B cell (primary cell): ENCODE measurements at regions not wholly inside any gene's neighbourhood (a gene's known extent, or its start where the extent isn't known, plus 50 kb on each side); places are given as distances from the start of the nearest gene placed in this dataset.

Source experiments
- ATAC-seq: fragments of 200-7000 bp; cut with Tn5 transposase; one replicate; pipeline ENCODE4 v1.10.0; 2021; ENCODE audit warnings: low read depth, mild to moderate bottlenecking, moderate number of reproducible peaks, moderate library complexity
- CTCF ChIA-PET: fragments of 350-600 bp; sonication (Branson Sonifier 250); formaldehyde crosslinking; loops from one replicate; lab custom pipeline; 2021; ENCODE audit warnings: antibody characterized with exemption, inconsistent platforms; lab: Charles Lee
- POLR2A ChIA-PET: fragments of 350-600 bp; sonication (Branson Sonifier 250); formaldehyde crosslinking; loops from one replicate; lab custom pipeline; 2021; ENCODE audit warnings: antibody characterized with exemption; lab: Charles Lee
- DNase-seq: peaks from one replicate; pipeline ENCODE4 v3.0.0; 2013
- H2AFZ ChIP-seq: 2 replicates; pipeline ENCODE4 v1.6.1; 2012; ENCODE audit warnings: mild to moderate bottlenecking, low read depth, low read length; ENCODE audit not compliant: insufficient read depth, poor library complexity, severe bottlenecking
- H3K27ac ChIP-seq, 2 donors: 1 replicate in 1 of 2; 2 replicates in 1 of 2; pipeline ENCODE4 v1.5.1; 2012 to 2013; ENCODE audit warnings: low read length in 2 of 2, mild to moderate bottlenecking in 2 of 2, moderate library complexity in 1 of 2
- H3K27me3 ChIP-seq, 4 experiments: fragments of 200-600 bp in 1 of 4; sonication (generic) in 1 of 4; replicated peaks in 1 of 4; 1 replicate in 2 of 4; 2 replicates in 2 of 4; pipeline versions ENCODE4 v1.6.1 to v1.7.0; 2013 to 2016; ENCODE audit warnings: low read length in 3 of 4, mild to moderate bottlenecking in 2 of 4, mixed read lengths in 1 of 4, moderate library complexity in 1 of 4; ENCODE audit not compliant: insufficient read depth in 4 of 4, control insufficient read depth in 3 of 4; ENCODE audit errors: control extremely low read depth in 1 of 4
- H3K36me3 ChIP-seq, 2 experiments: replicated peaks in 1 of 2; 1 replicate in 1 of 2; 2 replicates in 1 of 2; pipeline versions ENCODE4 v1.6.1 to v1.7.1; 2013; ENCODE audit warnings: low read length in 1 of 2; ENCODE audit not compliant: insufficient read depth in 2 of 2, control insufficient read depth in 1 of 2; ENCODE audit errors: control extremely low read depth in 1 of 2, extremely low read depth in 1 of 2
- H3K4me1 ChIP-seq, 2 donors: fragments of 200-600 bp in 1 of 2; sonication (generic) in 1 of 2; 1 replicate in 1 of 2; 2 replicates in 1 of 2; pipeline versions ENCODE4 v1.5.1 to v1.6.1; 2013 to 2017; ENCODE audit warnings: low read length in 2 of 2; ENCODE audit not compliant: control insufficient read depth in 2 of 2, insufficient read depth in 2 of 2
- H3K4me2 ChIP-seq: replicated peaks from 2 replicates; pipeline ENCODE3; 2012; ENCODE audit warnings: mild to moderate bottlenecking, low read depth, low read length; ENCODE audit not compliant: poor library complexity, severe bottlenecking
- H3K4me3 ChIP-seq, 5 experiments: fragments of 200-600 bp in 1 of 5; sonication (generic) in 1 of 5; 1 replicate in 3 of 5; 2 replicates in 2 of 5; pipeline versions ENCODE4 v1.5.1 to v1.7.0; 2011 to 2016; ENCODE audit warnings: low read length in 4 of 5, mild to moderate bottlenecking in 4 of 5, low read depth in 2 of 5, control low read depth in 1 of 5, moderate library complexity in 1 of 5; ENCODE audit not compliant: insufficient read depth in 1 of 5; ENCODE audit errors: control extremely low read depth in 1 of 5, extremely low read depth in 1 of 5
- H3K79me2 ChIP-seq: fragments of 200-600 bp; sonication (generic); one replicate; pipeline ENCODE4 v1.6.0; 2016; ENCODE audit warnings: low read length; ENCODE audit not compliant: control insufficient read depth, insufficient read depth
- H3K9ac ChIP-seq: fragments of 200-600 bp; sonication (generic); 2 replicates; pipeline ENCODE4 v1.6.1; 2017; ENCODE audit warnings: mild to moderate bottlenecking, low read length, moderate library complexity
- H3K9me3 ChIP-seq, 3 donors: one replicate each; pipeline versions ENCODE4 v1.6.1 to v1.7.1; 2013; ENCODE audit warnings: low read length in 2 of 3; ENCODE audit not compliant: control insufficient read depth in 2 of 3, insufficient read depth in 1 of 3; ENCODE audit errors: control extremely low read depth in 1 of 3
- H4K20me1 ChIP-seq: 2 replicates; pipeline ENCODE4 v1.6.0; 2012; ENCODE audit warnings: mild to moderate bottlenecking, low read length; ENCODE audit not compliant: insufficient read depth, control insufficient read depth, poor library complexity, severe bottlenecking
- H3K27ac Mint-ChIP-seq: one replicate; pipeline ENCODE4 v1.8.0; 2021; ENCODE audit warnings: mixed read lengths
- H3K27me3 Mint-ChIP-seq: one replicate; pipeline ENCODE4 v1.8.0; 2021; ENCODE audit warnings: mixed read lengths
- H3K4me1 Mint-ChIP-seq: one replicate; pipeline ENCODE4 v1.8.0; 2021; ENCODE audit warnings: mixed read lengths
- H3K4me3 Mint-ChIP-seq: one replicate; pipeline ENCODE4 v1.8.0; 2021; ENCODE audit warnings: mixed read lengths
- H3K9me3 Mint-ChIP-seq: one replicate; pipeline ENCODE4 v1.8.0; 2022; ENCODE audit warnings: mixed read lengths; ENCODE audit not compliant: insufficient read depth
- CTCF ChIP-seq: fragments of 200-600 bp; IDR thresholded peaks from one replicate; pipeline ENCODE4 v1.8.0; 2022; ENCODE audit warnings: antibody characterized with exemption, mild to moderate bottlenecking
- EZH2 ChIP-seq: IDR thresholded peaks from 2 replicates; pipeline ENCODE4 v1.6.1; 2012; ENCODE audit warnings: borderline replicate concordance, low read depth, mild to moderate bottlenecking, moderate library complexity, low read length; ENCODE audit not compliant: insufficient read depth, poor library complexity, severe bottlenecking
- WGBS: methylation state at CpG from one replicate; pipeline ENCODE4 v1.1.5; 2013; ENCODE audit warnings: missing lambda C conversion rate; ENCODE audit not compliant: insufficient coverage; 5-methylcytosine and 5-hydroxymethylcytosine counted together
- intact Hi-C: fragments of 100-400 bp; cut with micrococcal nuclease; formaldehyde crosslinking; loops from one replicate; pipeline ENCODE4 v1.10.0; 2022

- H3K4me3 Mint-ChIP-seq = no peak overlapping the region
- peaks cover 3% of the 10 kb centered on the region for H3K9me3 Mint-ChIP-seq
- intact Hi-C loops = no loop called here
- H3K27me3 Mint-ChIP-seq = no peaks in the 10 kb centered on the region
- peaks cover 3 to 9% (median 3%) of the 10 kb centered on the region in 3 donors for H3K9me3 ChIP-seq
- H4K20me1 ChIP-seq = no peaks in the 10 kb centered on the region
- POLR2A ChIA-PET = no interaction called here
- no peak overlapping the region for H3K27ac Mint-ChIP-seq
- H3K27me3 ChIP-seq = no peaks in the 10 kb centered on the region
- H3K4me1 ChIP-seq = no peaks in the 10 kb centered on the region
- no peak overlapping the region for H3K27ac ChIP-seq
- no peak overlapping the region for H3K9ac ChIP-seq
- H3K4me2 ChIP-seq = no peak overlapping the region
- H2AFZ ChIP-seq = no peak overlapping the region
- CTCF ChIA-PET = no interaction called here
- no peak for ATAC-seq
- no peak for DNase-seq
- 100% methylated on average over 1 of the region's 2 CpGs for WGBS
- H3K4me3 ChIP-seq = no peak overlapping the region
- TF ChIP-seq CTCF (no peak), EZH2 (no peak)
- H3K79me2 ChIP-seq = no peaks in the 10 kb centered on the region
- no peaks in the 10 kb centered on the region for H3K36me3 ChIP-seq
- H3K4me1 Mint-ChIP-seq = no peaks in the 10 kb centered on the region
Observed at GRCh38 chr1:148292915-148293314, 140.8 kb upstream of the NBPF11 start.

DNA sequence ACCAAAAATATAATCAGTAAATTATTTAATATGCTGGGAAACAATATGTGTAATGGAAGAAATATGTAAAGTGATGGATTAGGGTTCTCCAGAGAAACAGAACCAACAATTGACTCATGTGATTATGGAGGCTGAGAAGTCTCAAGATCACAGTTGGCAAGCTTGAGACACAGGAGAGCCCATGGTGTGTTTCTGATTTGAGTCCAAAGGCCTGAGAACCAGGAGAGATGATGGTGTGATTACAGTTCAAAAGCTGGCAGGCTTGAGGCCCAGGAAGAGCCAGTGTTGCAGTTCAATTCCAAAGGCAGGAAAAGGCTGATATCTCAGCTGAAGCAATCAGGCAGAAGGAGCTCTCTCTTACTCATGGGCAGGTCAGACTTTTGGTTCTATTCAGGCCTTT lies 138.8 kb upstream of the NBPF11 start:
- Histone ChIP-seq H3K4me2 (no peak overlapping the region), H3K79me2 (no peaks in the 10 kb centered on the region), H3K4me3 (no peak overlapping the region), H3K27me3 (peaks cover 0 to 3% (median 0%) of the 10 kb centered on the region in 4 experiments), H3K4me1 (no peaks in the 10 kb centered on the region), H3K36me3 (no peaks in the 10 kb centered on the region), H2AFZ (no peak overlapping the region), H4K20me1 (no peaks in the 10 kb centered on the region), H3K27ac (no peak overlapping the region), H3K9ac (no peak overlapping the region), H3K9me3 (peaks cover 3 to 12% (median 3%) of the 10 kb centered on the region in 3 donors)
- Mint-ChIP-seq H3K9me3 (peaks cover 4% of the 10 kb centered on the region), H3K4me1 (no peaks in the 10 kb centered on the region), H3K4me3 (no peak overlapping the region), H3K27ac (no peak overlapping the region), H3K27me3 (peaks cover 12% of the 10 kb centered on the region)
- ChIA-PET CTCF (no interaction called here), POLR2A (no interaction called here)
- intact Hi-C loops = no loop called here
- ATAC-seq (no peak), DNase-seq (no peak)
- TF ChIP-seq EZH2 = no peak
